HG02763 (cell line): ENCODE measurements at regions not wholly inside any gene's neighbourhood (a gene's known extent, or its start where the extent isn't known, plus 50 kb on each side); places are given as distances from the start of the nearest gene placed in this dataset.
"Not testable (repeated sequence)": the region's sequence is repeated elsewhere in the genome, so short reads cannot be mapped to it uniquely, and the experiment has no call there.

Source experiments
- ATAC-seq: cut with Tn5 transposase; IDR thresholded peaks from one replicate; pipeline ENCODE4 v1.9.1; 2021; ENCODE audit warnings: mild to moderate bottlenecking, moderate library complexity; ENCODE audit not compliant: unreplicated experiment

DNA sequence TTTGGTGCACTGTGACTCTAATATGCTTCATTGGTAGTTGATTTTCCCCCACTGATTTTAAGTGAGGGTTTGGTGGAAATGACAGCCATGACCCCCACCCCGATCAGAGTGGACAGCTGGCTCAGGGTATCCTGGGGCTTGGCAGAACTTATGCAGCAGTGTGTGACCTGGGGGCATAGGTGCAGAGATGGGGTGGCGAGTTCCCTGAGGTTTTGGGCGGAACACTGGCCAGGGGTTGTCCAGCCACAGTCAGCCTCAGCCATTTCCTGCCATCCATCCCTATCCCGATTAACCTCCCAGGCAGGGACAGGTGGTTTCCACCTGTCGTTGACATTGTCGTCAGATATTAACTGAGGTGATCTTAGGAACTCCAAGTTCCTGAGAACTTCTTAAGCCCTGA is 155.8 kb upstream of the CHST15 start:
- ATAC-seq = no peak

DNA sequence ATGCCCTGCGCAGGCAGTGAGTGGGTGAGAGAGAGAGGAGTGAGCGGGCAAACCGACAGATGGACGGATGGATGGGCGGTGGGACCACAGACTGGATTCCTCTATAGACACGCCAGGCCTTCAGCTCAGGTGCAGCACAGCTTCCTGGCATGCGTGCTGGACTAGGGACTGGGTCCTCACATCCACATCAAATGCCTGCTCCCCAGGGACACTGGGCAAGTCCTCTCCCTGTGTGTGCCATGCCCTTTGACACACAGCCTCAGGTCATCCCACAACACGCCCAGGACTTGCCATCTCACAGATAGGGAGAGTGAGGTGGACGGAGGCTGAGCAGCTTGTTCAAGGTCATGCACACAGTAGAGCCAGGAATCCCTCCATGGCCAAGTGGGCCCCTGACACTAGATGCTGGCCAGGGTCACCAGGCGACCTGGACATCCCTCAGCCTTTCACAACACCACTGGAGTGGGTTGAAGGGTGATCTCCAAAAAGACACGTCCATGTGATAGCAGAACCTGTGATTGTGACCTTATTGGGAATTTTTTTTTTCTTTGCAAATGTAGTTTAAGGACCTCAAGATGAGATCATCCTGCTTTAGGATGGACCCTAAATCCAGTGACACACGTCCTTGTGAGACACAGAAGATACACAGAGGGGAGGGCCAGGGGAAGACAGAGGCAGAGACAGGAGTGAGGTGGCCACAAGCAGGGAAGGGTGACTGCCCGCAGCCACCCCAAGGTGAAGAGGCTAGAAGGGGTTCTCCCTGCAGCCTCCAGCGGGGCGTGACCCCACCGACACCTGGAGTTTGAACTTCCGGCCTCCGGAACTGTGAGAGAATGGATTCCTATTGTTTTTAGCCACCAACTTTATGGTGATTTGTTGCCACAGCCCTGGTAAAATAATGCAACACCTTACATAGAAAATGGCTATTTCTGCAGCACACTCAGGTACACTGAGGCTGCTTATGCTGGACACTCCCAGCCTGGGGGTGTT is 155.0 kb upstream of the CHST15 start:
- ATAC-seq = no peak

DNA sequence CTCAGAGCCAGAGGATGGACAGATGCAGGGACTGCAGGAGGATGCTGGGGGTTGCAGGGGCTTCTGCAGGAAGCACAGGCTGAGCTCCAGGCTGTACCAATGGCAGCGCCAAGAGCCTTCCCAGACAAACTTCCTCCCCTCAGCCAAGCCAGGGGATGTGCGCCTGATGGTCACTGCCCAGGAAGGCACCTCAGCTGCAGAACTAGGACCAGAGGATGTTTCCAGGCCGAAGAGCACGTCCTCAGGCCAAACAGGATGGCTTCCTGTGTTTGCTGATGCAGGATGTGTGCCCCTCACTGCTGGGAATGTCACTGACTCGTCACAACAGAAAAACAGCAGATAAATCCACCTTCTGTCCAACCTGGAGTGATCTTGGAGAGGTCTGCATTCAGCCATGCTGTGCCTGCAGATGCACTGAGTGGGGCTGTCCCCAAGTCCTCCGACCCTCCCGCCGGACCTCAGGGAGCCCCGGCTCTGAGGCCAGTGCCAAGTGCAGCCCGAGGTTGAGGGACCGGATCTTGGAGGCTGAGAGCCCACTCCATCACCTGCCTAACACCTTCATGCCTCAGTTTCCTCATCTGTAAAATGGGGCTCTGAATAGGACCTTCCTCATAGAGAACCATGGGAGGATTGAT is 152.5 kb upstream of the CHST15 start:
- ATAC-seq = no peak

DNA sequence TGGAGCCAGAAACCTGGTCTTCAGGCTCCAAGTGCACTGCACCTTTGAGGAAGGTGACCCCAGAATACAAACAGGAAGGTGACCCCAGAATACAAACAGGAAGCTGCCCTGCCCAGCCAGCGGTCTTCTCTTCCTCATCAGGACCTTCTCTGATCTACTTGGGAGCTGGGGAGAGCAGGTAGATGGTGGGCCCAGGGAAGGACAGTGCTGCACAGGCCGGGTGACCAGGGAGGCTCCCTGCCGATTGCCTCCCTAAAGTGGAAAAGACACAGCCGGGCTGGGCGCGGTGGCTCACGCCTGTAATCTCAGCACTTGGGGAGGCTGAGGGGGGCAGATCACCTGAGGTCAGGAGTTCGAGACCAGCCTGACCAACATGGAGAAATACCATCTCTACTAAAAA is 151.8 kb upstream of the CHST15 start:
- ATAC-seq = no peak

DNA sequence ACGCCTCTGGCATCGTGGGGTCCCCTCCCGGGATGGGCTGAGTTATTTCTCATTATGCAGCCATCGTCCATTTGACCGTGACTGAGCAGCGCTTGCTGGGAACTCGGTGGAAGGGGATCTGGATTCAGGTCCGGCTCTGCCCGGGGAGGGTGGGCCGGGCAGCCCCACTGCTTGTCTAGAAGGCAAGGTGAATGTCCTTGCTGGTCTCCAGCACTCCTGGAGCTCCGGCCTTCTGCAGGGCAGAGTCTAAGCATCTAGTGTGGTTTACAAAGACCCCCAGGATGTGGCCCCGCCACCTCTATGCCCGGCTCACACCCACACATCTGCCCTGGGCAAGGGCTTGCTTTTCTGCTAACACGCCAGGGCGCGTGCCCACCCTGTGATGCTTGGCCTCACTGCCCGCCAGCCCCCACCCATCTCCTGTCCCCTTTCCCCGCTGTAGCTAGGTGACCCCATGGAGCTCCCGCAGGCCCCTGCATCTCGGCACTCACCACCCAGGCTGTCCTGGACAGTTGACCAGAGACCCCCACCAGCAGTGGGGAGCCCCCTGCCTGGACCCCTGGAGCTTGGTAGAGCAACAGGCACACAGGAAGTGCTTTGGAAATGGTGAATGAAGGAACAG is 151.0 kb upstream of the CHST15 start:
- ATAC-seq = no peak

DNA sequence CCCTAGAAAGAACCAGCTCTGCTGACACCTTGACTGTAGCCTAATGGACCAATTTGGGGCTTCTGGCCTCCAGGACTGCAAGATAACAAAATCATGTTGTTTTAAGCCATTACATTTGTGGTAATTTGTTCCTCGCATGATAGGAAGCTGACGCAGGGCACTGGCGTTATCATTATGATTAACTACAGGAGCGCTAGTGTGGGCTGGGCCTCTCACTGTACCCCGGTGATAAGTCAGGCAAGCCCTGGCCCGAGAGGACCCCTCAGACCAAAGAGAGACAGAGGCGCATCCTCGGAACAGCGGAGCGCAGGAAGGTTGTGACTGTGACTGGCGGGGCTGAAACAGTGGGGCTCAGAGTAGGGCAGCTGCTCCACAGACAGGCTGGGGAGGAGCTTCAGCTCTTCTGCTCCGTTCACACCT is 150.3 kb upstream of the CHST15 start:
- ATAC-seq = no peak

DNA sequence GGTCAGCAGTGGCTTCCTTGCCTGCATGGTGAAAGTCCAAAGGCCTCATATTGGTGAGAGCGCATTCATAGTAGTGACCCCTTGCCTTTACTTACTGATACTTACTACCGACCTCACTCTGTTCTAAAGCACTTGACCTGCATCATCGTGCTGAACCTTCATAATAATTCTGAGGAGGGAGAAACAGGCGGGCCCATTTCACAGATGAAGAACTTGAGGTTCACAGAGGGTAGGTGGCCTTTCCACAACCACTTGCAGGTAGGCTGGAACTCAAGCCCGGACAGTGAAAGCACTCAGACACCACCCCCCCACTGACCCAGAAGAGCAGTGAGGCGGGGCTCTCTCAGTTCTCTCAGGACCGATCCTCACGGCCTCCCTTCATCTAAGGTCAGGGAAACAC is 149.4 kb upstream of the CHST15 start:
- no peak for ATAC-seq

DNA sequence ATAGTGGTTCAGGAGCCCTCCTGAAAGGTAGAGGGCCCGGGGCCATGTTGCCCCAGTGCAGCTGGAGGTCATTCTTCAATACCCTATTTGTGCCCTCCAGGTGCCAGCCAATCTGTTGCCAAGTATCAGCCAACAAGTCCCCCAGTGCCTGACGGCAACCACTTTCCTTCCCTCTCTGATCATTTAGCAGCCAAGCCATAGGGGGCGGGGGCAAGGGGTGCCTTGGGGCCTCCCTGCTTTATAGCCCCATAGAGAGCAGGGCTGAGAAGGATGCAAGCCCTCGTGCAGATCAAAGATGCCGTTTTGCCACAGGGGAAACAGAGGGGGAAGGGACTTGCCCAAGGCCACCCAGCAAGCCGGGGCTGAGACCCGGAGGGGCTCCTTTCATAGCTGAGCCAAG is 149.0 kb upstream of the CHST15 start:
- no peak for ATAC-seq

DNA sequence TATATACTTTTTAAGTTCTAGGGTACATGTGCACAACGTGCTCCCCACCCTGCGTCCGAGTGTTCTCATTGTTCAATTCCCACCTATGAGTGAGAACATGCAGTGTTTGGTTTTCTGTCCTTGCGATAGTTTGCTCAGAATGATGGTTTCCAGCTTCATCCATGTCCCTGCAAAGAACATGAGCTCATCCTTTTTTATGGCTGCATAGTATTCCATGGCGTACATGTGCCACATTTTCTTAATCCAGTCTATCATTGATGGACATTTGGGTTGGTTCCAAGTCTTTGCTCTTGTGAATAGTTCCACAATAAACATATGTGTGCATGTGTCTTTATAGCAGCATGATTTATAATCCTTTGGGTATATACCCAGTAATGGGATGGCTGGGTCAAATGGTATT is 148.1 kb upstream of the CHST15 start:
- not testable (repeated sequence) for ATAC-seq

DNA sequence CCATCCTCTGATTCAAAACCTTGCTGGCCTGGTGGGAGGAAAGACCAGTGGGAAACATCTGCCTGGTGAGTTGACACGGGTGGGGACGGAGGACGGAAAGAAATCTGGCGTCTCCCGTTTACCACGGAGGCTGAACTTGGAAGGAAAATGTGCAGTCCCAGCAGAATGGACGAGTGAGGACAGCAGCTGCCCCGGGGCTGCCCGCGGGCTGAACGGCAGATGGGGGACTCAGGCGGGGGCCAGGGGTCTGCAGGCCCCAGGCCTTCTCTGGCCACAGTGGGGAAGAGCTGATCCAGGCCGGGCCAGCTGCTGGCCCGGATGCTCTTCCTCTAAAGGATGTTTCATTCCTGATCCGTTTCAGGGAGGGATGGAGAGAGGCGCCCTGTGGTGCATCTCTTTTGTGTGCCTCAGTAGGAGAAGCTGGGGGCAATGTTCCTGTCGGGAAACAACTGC is 147.5 kb upstream of the CHST15 start:
- no peak for ATAC-seq

DNA sequence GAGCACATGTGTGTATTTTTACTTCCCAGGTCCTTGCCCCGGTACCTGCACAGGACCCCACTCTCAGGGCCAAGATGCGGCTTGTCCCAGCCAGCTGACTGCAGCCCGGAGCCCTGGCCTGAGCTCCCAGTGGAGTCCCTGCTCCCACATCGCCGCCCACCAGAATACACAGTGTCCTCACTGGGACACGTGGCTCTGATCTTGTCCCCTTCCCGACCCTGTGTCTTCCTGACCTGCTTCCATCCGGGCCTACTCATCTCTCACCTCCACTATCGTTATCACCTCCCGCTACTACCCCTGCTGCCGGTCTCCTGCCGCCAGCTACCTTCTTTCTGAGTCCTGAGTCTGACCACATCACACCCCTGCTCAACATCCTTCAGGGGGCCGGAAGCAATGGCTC is 146.3 kb upstream of the CHST15 start:
- no peak for ATAC-seq

DNA sequence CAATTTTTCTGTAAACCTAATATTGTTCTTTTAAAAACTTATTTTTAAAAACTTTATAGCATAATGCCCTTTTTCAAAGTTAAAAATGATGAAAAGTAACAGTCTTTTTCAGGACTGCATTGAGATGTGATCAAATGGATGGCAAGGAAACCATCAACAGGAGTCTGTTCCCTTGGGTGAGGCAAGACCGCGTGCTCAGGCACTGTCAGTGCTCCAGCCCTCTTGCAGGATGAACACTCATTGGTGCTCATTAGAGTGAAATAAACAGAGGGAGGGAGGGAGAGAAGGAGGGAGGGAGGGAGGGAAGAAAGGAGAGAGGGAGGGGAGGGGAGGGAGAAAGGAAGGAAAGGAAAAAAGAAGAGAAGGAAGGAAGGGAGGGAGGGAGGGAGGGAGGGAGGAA is 145.7 kb upstream of the CHST15 start:
- no peak for ATAC-seq

DNA sequence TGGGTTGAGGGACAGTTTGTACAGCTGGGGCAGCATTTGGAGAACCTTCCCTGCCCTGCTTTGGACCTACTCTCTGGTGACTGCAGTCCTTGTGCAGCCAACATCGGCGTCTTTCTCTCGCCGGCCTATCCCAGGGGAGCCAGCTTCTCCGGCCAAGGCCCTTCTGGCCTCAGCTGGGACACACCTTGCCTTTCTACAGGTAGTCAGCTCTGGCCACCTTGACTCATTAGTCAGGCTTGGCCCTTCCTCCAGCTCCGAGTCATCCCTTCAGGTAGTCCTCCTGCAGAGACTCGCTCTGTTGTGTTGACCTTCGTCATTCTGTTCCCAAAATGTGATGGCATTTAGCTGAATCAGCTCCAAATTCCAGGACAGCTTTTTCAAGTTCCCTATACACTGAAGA is 145.0 kb upstream of the CHST15 start:
- ATAC-seq = no peak

DNA sequence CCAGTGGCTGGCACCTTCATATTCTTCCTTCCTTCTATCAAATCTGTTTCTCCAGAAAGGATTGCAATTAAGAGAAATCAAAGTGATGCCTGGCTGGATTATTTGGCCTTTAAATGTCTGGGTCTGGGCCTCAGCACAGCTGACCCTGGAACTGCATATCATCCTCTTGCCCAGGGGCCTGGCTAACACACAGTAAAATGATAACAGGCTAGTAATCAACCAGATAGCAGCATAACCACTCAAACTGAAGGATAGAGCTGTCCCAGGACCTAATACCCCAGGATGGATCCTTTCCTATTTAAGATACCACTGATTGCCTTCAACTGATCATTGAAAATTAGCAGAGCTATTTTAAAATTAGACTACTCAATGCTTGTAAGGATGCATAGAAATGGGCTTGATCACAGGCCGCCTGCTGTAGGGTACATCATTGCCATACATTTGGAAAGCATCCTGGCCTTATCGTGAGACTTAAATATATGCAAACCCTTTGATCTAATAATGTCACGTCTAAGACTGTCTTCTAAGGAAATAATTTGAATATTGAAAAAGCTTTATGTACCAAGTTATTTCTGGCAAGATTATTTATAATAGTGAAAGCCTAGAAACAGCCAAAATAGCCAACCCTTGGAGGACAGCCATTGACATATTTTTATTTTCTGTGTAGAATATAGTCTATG is 144.0 kb upstream of the CHST15 start:
- ATAC-seq = no peak

DNA sequence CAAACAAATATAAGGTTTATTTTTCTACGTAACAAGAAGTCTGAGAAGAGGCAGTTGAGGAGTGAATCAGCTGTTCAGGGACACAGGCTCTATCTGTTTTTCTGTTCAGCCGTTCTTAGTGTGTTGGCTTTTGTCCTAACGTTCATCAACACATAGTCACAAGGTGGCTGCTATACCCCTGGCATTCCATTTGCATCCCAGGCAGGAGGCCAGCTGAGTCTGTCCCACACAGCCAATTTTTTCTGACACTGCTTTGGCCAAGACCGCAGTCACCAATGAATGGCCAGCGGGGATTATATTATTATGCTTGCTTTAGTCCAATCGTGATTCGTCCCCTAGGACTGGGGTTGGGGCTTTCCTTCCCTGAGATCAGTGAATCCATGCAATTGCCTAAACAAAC is 143.4 kb upstream of the CHST15 start:
- no peak for ATAC-seq

DNA sequence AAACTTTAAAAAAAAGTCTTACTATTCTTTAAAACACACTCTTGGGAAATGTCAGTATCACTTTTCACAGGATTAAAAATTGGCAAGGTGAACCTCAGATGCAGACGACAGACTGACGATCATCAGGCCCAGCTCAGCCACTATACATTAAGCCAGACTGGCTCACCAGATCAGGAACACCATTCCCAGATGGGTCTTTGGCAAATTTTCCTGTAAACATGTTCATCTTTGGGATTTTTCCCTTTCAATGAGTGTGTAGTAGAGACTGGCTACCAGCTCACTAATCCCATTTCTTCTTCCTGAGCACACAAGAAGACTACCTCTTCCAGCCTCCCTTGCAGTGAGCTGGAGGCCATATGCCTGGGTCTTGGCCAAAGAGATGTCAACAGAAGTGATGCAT is 142.7 kb upstream of the CHST15 start:
- ATAC-seq = no peak

DNA sequence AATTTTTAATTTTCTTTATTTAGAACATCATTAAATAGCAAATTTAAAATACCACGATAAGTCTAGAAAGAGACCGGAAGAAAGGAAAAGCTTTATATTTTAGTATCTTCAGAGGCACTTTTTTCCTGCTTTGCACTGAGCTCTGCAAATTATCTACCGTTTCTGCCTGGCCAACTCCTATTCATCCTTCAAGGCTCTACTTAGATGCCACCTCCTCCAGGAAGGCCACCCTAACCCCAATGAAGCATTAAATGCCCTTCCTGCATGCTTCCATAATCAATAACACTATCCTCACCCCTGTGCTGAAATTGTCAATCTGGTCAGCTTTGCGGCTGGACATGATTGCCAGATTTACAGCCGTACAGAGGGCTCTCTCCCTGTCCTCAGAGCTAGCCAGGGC is 141.8 kb upstream of the CHST15 start:
- ATAC-seq = no peak

DNA sequence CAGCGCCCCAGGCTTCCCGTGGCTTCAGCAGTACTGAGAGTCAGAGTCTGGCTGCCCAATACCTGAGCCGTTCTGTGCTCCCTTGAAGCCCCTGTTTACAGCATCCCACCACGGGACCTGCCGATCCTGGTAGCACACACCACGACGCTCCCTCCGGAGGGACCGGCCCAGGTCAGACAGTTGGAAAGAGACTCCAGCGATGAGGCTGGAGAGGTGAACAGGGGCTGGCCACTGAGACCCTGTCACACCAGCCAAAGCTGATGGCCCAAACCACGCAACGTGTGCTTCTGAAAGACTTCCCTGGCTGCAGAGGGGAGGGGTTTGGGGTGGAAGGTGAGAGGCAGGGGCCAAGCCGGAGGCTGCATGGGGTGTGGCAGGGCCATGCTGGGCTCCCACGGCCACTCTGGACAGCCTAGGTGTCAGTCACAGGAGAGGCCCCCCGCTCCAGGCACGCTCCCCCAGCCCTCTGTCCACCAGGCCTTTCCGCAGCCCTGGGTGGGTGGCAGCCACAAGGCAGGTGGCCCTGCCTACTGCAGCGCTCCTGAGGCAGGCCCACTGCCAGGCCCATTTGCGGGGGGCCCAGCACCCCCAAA is 140.2 kb upstream of the CHST15 start:
- ATAC-seq = no peak

DNA sequence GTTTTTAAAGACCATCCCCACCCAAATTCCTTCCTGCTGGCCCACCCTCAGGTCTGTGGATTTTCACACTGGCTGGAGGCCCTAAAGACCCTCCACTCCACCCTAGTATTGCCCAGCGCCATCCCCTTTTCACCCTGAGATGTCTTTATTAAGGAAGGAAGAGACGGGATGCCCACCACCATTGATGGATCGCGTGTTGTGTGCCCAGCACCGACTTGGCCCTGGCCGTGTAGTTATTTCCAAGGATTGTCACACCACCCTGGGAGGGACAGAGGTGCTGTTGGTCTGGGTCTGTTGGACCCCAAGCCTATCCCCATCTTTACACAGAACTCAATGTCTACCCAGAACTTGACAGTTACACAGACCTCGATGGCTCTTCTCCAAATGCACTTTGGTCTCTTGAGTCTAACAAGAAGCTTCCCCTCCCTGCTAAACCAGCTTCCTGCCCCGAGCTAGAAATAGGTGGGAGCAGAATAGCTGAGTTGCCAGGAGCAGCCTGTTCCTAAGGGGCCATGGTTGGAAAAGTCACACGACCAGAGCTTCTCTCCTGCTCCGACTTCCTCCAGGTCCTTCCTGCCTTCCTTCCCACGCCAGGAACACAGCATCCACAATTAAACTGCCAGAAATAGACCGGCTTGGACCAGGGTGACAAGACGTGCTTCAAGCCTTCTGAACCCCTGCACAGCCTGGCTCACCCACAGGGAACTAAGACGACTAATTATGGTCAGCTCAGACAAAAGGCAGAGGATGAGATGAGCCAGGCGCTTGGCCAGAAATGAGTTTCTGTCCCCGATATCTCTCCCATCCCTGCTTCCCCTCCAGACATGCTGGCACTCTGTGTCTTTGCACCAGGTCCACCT is 139.5 kb upstream of the CHST15 start:
- ATAC-seq = no peak
